NCI-H774 (cell line): ENCODE measurements at regions not wholly inside any gene's neighbourhood (a gene's known extent, or its start where the extent isn't known, plus 50 kb on each side); places are given as distances from the start of the nearest gene placed in this dataset.

Experiments
- DNase-seq: peaks from one replicate; lab custom pipeline; 2025; lab: John Stamatoyannopoulos, UW

DNA sequence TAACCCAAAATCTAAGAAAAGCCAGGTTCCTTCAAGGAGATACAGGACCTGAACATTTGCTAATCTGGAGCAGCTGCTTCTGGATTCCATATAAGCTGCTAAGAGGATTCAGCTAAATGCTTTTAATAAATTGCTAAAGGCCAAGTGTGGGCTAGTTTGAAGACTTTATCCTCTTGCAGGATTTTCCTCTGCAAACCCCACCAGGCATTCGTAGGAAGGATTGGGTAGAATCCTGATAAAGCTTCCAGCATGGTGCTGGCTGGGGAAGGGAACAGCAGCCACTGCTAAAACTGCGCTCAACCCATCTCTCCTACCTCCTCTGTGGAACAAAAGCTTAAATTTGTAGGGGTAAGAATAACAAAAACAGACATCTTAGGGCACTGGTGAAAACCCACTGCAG is 61.3 kb upstream of the TAB3 start:
- DNase-seq: no peak

DNA sequence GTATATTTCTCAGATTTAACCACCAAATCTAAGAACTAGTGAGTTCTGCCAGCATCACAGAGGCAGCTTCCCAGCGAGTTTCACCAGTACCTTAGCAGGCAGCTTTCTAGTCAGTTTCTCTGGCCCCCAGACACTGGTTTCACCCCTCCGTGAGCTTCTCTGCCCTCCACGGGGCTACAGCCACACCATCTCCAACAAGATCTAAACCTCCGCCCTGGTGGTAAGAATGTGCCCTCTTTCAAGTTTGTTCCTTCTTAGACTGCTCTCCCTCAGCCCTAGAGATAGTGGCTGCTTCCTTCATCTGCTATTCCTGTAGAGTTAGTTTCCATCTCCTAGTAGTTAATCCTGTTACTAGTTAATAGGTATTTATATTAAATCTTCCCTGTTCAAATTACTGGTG is 60.5 kb upstream of the TAB3 start:
- no peak for DNase-seq

DNA sequence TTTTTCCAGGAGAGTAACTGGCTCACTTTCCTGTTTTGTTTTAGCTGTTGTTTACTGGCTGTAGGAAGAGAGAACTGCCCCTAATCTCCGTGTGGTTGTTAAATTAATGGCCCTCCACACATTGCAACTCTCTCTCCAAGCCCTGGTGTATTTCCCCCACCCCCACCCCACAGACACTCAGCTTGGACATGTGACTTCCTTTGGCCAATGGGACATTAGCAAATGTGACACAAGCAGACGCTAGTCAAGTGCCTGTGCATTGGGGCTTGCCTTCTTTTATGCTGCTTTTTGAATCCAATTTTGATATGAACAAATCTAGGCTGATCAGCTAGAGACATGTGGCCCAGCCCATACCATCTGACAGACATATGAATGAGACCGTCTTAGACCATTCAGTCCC is 59.6 kb upstream of the TAB3 start:
- DNase-seq: no peak

DNA sequence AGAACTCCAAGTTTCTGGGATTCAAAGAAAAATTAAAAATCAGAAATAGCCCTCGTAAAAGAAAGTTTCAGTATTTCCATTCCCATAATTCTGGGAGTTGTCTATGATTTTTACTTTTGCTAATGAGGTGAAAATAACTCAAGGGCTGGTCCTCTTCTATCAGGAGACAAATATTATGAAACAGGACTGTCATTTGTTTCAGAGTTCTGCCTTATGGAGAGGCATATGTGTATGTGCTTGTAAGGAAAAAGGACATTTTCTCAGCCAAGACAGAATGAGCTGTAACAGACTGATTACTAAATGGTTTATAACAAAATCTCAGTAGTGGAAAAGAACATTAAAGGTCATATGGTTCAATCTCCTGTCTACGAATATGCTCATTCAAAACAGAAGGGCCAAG is 59.0 kb upstream of the TAB3 start:
- DNase-seq: no peak

DNA sequence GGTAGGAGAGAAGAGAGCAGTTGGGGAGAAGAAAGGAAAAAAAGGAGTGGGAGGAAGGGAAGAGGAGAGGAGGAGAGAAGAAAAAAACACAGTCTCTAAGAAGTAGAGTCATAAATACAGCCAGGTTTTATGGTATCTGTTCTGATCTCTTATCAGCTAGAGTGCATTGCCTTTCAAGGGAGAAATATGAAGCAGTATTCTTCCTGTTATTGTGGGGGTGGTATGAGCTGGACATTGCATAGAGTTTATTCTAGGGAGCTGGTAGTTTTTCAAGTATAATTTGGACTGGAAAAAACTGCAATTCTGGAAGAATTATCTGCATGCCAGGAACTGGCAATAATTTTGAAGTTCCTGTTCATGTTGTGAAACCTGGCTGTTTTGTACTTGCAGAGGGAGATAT is 54.9 kb upstream of the TAB3 start:
- DNase-seq: no peak

DNA sequence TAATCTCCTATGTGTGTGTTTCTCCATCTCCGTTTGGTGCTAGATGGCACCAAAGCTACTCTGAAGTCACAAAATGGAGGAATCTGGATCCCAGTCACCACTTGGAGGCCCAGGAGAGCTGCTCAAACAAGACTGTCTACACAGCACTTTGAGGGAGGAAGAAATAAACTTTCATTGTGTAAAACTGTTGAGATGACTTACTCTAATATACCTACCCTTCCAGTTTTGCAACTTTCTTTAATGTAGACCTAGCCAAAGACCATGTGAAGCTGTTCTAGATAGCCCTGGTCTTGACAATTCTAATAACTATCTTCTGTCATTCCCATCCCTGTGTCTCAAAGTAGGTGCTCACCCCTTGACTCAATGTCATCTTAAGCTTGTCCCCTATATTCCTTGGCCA is 52.8 kb upstream of the TAB3 start:
- DNase-seq: no peak

DNA sequence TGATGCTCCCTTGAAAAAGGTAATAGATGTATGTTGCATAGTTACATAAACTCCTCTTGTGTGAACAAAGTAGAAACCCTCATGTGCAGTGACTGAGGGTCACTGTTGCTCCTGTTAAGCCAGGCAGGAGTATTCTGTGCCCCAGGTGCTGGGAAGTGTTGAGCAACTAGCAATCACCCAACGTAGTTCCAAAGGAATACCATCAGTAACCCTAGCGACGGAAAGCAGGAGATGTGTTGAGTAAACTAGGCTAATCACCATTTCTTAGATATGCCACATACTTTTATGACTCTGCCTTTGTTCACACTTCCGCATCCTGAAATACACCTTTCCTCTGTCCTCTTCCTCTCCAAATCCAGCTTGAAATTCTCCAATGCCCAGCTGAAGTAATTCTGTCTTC is 50.9 kb upstream of the TAB3 start:
- DNase-seq: no peak
